ENCODE measurements at regions not wholly inside any gene's neighbourhood (a gene's known extent, or its start where the extent isn't known, plus 50 kb on each side); places are given as distances from the start of the nearest gene placed in this dataset.

GRCh38 chr13:79933389-79933788 lies 407.5 kb downstream of the SPRY2 start:
- H3K4me3 ChIP-seq (ENCODE audit: low read depth in 1 of 3, low read length in 3 of 3): no peak overlapping the region
- no peaks in the 10 kb centered on the region for H3K4me1 ChIP-seq (ENCODE audit: control insufficient read depth in 4 of 4, insufficient read depth in 4 of 4, low read length in 3 of 4)
- TF ChIP-seq REST (IDR thresholded peaks at IDR 0.05) (no peak), GABPA (IDR thresholded peaks at IDR 0.05 in 1 of 2, conservative IDR thresholded peaks at IDR 0.05 in 1 of 2) (no peak), RAD21 (IDR thresholded peaks at IDR 0.05) (no peak), NR2F2 (IDR thresholded peaks at IDR 0.05) (no peak), YY1 (IDR thresholded peaks at IDR 0.05) (no peak), EGR1 (IDR thresholded peaks at IDR 0.05; ENCODE audit: low read depth in 2 of 2) (no peak), JUND (IDR thresholded peaks at IDR 0.05) (no peak), FOXA1 (IDR thresholded peaks at IDR 0.05) (no peak), FOXA2 (IDR thresholded peaks at IDR 0.05) (no peak), RXRA (IDR thresholded peaks at IDR 0.05) (no peak), HNF4G (IDR thresholded peaks at IDR 0.05) (no peak), ATF3 (IDR thresholded peaks at IDR 0.05) (no peak), SP1 (IDR thresholded peaks at IDR 0.05) (no peak), TAF1 (conservative IDR thresholded peaks at IDR 0.05) (no peak), HNF4A (conservative IDR thresholded peaks at IDR 0.05) (no peak)
- TF ChIP-seq, protein P1, sequence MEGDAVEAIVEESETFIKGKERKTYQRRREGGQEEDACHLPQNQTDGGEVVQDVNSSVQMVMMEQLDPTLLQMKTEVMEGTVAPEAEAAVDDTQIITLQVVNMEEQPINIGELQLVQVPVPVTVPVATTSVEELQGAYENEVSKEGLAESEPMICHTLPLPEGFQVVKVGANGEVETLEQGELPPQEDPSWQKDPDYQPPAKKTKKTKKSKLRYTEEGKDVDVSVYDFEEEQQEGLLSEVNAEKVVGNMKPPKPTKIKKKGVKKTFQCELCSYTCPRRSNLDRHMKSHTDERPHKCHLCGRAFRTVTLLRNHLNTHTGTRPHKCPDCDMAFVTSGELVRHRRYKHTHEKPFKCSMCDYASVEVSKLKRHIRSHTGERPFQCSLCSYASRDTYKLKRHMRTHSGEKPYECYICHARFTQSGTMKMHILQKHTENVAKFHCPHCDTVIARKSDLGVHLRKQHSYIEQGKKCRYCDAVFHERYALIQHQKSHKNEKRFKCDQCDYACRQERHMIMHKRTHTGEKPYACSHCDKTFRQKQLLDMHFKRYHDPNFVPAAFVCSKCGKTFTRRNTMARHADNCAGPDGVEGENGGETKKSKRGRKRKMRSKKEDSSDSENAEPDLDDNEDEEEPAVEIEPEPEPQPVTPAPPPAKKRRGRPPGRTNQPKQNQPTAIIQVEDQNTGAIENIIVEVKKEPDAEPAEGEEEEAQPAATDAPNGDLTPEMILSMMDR (IDR thresholded peaks at IDR 0.05; ENCODE audit: low read depth, low read length, missing input control): no peak
- 92% methylated on average over 2 of the region's 2 CpGs for WGBS
- H3K9me3 ChIP-seq (ENCODE audit: control insufficient read depth in 4 of 4, low read length in 3 of 4): no peaks in the 10 kb centered on the region
- H3K27ac ChIP-seq (ENCODE audit: low read depth in 1 of 2, low read length in 2 of 2): no peak overlapping the region
- H3K36me3 ChIP-seq (ENCODE audit: control insufficient read depth in 4 of 4, insufficient read depth in 3 of 4, low read depth in 1 of 4, low read length in 3 of 4): no peaks in the 10 kb centered on the region
- H3K9ac ChIP-seq (ENCODE audit: low read depth in 1 of 2, low read length in 2 of 2): no peak overlapping the region
- H3K27me3 ChIP-seq (ENCODE audit: control insufficient read depth in 4 of 4, insufficient read depth in 4 of 4, low read length in 3 of 4): no peaks in the 10 kb centered on the region
- no peak for DNase-seq (ENCODE audit: low spot score)

- H3K4me3 ChIP-seq (ENCODE audit: low read depth in 1 of 3, low read length in 3 of 3): no peak overlapping the region
- no peaks in the 10 kb centered on the region for H3K27me3 ChIP-seq (ENCODE audit: control insufficient read depth in 4 of 4, insufficient read depth in 4 of 4, low read length in 3 of 4)
- H3K4me1 ChIP-seq (ENCODE audit: control insufficient read depth in 4 of 4, insufficient read depth in 4 of 4, low read length in 3 of 4): no peaks in the 10 kb centered on the region
- no peaks in the 10 kb centered on the region for H3K36me3 ChIP-seq (ENCODE audit: control insufficient read depth in 4 of 4, insufficient read depth in 3 of 4, low read depth in 1 of 4, low read length in 3 of 4)
- no peaks in the 10 kb centered on the region for H3K9me3 ChIP-seq (ENCODE audit: control insufficient read depth in 4 of 4, low read length in 3 of 4)
- DNase-seq (ENCODE audit: low spot score): no peak
- no peak overlapping the region for H3K9ac ChIP-seq (ENCODE audit: low read depth in 1 of 2, low read length in 2 of 2)
- no peak overlapping the region for H3K27ac ChIP-seq (ENCODE audit: low read depth in 1 of 2, low read length in 2 of 2)
- WGBS: 65% methylated on average over 2 of the region's 2 CpGs
- TF ChIP-seq FOXA2 (IDR thresholded peaks at IDR 0.05) (no peak), YY1 (IDR thresholded peaks at IDR 0.05) (no peak), HNF4A (conservative IDR thresholded peaks at IDR 0.05) (no peak), ZBTB33 (IDR thresholded peaks at IDR 0.05) (no peak), SP1 (IDR thresholded peaks at IDR 0.05) (no peak), JUND (IDR thresholded peaks at IDR 0.05) (no peak), NR2F2 (IDR thresholded peaks at IDR 0.05) (no peak), GABPA (IDR thresholded peaks at IDR 0.05 in 1 of 2, conservative IDR thresholded peaks at IDR 0.05 in 1 of 2) (no peak), EGR1 (IDR thresholded peaks at IDR 0.05; ENCODE audit: low read depth in 2 of 2) (no peak), ATF3 (IDR thresholded peaks at IDR 0.05) (no peak), RAD21 (IDR thresholded peaks at IDR 0.05) (no peak)
- TF ChIP-seq, protein P2, sequence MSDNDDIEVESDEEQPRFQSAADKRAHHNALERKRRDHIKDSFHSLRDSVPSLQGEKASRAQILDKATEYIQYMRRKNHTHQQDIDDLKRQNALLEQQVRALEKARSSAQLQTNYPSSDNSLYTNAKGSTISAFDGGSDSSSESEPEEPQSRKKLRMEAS (IDR thresholded peaks at IDR 0.05): no peak
- TF ChIP-seq, protein P1 (IDR thresholded peaks at IDR 0.05; ENCODE audit: low read depth, low read length, missing input control): no peak
Measured at GRCh38 chr13:79932556-79932955, 408.4 kb downstream of the SPRY2 start.

All from liver (tissue), 8 donors.